Hepatocyte (in vitro differentiated cells): ENCODE measurements at regions not wholly inside any gene's neighbourhood (a gene's known extent, or its start where the extent isn't known, plus 50 kb on each side); places are given as distances from the start of the nearest gene placed in this dataset.

Source experiments
- EZH2 ChIP-seq: fragments of 200-600 bp; sonication (generic); IDR thresholded peaks from 2 replicates; pipeline ENCODE4 v1.6.1; 2016; ENCODE audit warnings: antibody characterized with exemption, mild to moderate bottlenecking, borderline replicate concordance
- EZH2phosphoT487 ChIP-seq: fragments of 200-600 bp; sonication (generic); IDR thresholded peaks from one replicate; pipeline ENCODE4 v1.6.1; 2018; ENCODE audit warnings: antibody characterized with exemption, mild to moderate bottlenecking, low read depth, moderate library complexity; ENCODE audit not compliant: unreplicated experiment, severe bottlenecking
- TF ChIP-seq, protein P1 (sequence below): fragments of 200-600 bp; sonication (generic); IDR thresholded peaks from 2 replicates; pipeline ENCODE4 v1.5.1; 2016; ENCODE audit warnings: antibody characterized with exemption, mild to moderate bottlenecking; ENCODE audit not compliant: poor library complexity

DNA sequence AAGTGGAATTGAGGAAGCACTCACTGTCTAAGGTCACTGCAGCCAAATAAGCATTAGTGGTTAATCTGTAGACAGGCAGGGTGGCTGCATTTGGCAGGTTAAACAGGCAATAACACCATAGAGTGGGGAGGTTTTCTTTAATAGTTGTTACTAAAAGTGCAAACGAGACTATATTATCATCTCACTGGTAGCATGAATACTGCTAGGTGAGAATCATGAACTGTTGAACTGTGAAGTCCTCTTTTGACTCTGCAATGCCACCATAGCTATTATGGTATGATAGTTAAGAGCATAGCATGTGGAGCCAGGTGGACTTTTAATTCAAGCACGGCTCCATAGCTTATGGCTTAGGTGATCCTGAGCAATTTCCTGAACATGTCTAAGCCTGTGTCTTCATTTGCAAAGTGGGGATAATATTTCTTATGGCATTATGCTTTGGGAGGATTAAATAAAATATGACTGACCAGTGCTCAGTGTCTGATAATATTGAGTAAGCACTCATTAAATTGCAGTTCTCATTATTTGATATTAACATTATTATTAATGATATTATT lies 235.6 kb upstream of the HHIP start:
- TF ChIP-seq EZH2 (no peak), EZH2phosphoT487 (no peak)
- TF ChIP-seq, protein P1, sequence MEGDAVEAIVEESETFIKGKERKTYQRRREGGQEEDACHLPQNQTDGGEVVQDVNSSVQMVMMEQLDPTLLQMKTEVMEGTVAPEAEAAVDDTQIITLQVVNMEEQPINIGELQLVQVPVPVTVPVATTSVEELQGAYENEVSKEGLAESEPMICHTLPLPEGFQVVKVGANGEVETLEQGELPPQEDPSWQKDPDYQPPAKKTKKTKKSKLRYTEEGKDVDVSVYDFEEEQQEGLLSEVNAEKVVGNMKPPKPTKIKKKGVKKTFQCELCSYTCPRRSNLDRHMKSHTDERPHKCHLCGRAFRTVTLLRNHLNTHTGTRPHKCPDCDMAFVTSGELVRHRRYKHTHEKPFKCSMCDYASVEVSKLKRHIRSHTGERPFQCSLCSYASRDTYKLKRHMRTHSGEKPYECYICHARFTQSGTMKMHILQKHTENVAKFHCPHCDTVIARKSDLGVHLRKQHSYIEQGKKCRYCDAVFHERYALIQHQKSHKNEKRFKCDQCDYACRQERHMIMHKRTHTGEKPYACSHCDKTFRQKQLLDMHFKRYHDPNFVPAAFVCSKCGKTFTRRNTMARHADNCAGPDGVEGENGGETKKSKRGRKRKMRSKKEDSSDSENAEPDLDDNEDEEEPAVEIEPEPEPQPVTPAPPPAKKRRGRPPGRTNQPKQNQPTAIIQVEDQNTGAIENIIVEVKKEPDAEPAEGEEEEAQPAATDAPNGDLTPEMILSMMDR, result no peak
